ENCODE measurements at regions not wholly inside any gene's neighbourhood (a gene's known extent, or its start where the extent isn't known, plus 50 kb on each side); places are given as distances from the start of the nearest gene placed in this dataset.
"Not testable (repeated sequence)": the region's sequence is repeated elsewhere in the genome, so short reads cannot be mapped to it uniquely, and the experiment has no call there.

GRCh38 chr5:30524428-30524827 is 669.1 kb upstream of the CDH6 start:
- FAIRE-seq = no peak
- no peak for DNase-seq (ENCODE audit: insufficient read length, low spot score)

GRCh38 chr5:30523061-30523460 is 670.4 kb upstream of the CDH6 start:
- DNase-seq (ENCODE audit: insufficient read length, low spot score) (no peak), FAIRE-seq (no peak)

- DNase-seq (ENCODE audit: insufficient read length, low spot score) (peak; percentile 53), FAIRE-seq (peak; percentile 79)
Observed at GRCh38 chr5:30505014-30505886, 688.2 kb upstream of the CDH6 start.

- DNase-seq (ENCODE audit: insufficient read length, low spot score) (peak; percentile 75), FAIRE-seq (no peak)
Observed at GRCh38 chr5:30502277-30502676, 691.2 kb upstream of the CDH6 start.

GRCh38 chr5:30501065-30501464 is 692.4 kb upstream of the CDH6 start:
- FAIRE-seq (peak; percentile 69), DNase-seq (ENCODE audit: insufficient read length, low spot score) (no peak)

- peak; percentile 40 for FAIRE-seq
- DNase-seq (ENCODE audit: insufficient read length, low spot score) = no peak
Observed at GRCh38 chr5:30500513-30500912, 693.0 kb upstream of the CDH6 start.

- no peak for DNase-seq (ENCODE audit: insufficient read length, low spot score)
- FAIRE-seq = no peak
Observed at GRCh38 chr5:30499402-30499801, 694.1 kb upstream of the CDH6 start.

- no peak for FAIRE-seq
- DNase-seq (ENCODE audit: insufficient read length, low spot score) = no peak
Observed at GRCh38 chr5:30498972-30499371, 694.5 kb upstream of the CDH6 start.

- DNase-seq (ENCODE audit: insufficient read length, low spot score); FAIRE-seq: not testable (repeated sequence)
Observed at GRCh38 chr5:30498509-30498908, 695.0 kb upstream of the CDH6 start.

GRCh38 chr5:30494113-30494512 is 699.4 kb upstream of the CDH6 start:
- DNase-seq (ENCODE audit: insufficient read length, low spot score); FAIRE-seq: not testable (repeated sequence)

GRCh38 chr5:30479104-30479503 is 714.4 kb upstream of the CDH6 start:
- DNase-seq (ENCODE audit: insufficient read length, low spot score) (no peak), FAIRE-seq (no peak)

- no peak for DNase-seq (ENCODE audit: insufficient read length, low spot score)
- no peak for FAIRE-seq
Observed at GRCh38 chr5:30475429-30475828, 718.1 kb upstream of the CDH6 start.

- FAIRE-seq = peak; percentile 52
- no peak for DNase-seq (ENCODE audit: insufficient read length, low spot score)
Observed at GRCh38 chr5:30469691-30470090, 723.8 kb upstream of the CDH6 start.

GRCh38 chr5:30458681-30459080 is 734.8 kb upstream of the CDH6 start:
- DNase-seq (ENCODE audit: insufficient read length, low spot score) = no peak
- no peak for FAIRE-seq

GRCh38 chr5:30455484-30455883 is 738.0 kb upstream of the CDH6 start:
- DNase-seq (ENCODE audit: insufficient read length, low spot score); FAIRE-seq: not testable (repeated sequence)

- DNase-seq (ENCODE audit: insufficient read length, low spot score) (no peak), FAIRE-seq (no peak)
Observed at GRCh38 chr5:30453168-30453567, 740.3 kb upstream of the CDH6 start.

- DNase-seq (ENCODE audit: insufficient read length, low spot score) = no peak
- FAIRE-seq = no peak
Observed at GRCh38 chr5:30450153-30450552, 743.3 kb upstream of the CDH6 start.

- no peak for DNase-seq (ENCODE audit: insufficient read length, low spot score)
- FAIRE-seq = no peak
Observed at GRCh38 chr5:30447431-30447830, 746.1 kb upstream of the CDH6 start.

GRCh38 chr5:30446456-30446855 is 747.0 kb upstream of the CDH6 start:
- FAIRE-seq = no peak

GRCh38 chr5:30438785-30439184 is 754.7 kb upstream of the CDH6 start:
- FAIRE-seq (peak; percentile 65), DNase-seq (ENCODE audit: insufficient read length, low spot score) (no peak)

More at GRCh38 chr5:30446456-30446855, 747.0 kb upstream of the CDH6 start:
- no peak for DNase-seq (ENCODE audit: insufficient read length, low spot score)

- DNase-seq (ENCODE audit: insufficient read length, low spot score) (no peak), FAIRE-seq (peak; percentile 74)
Observed at GRCh38 chr5:30436691-30437090, 756.8 kb upstream of the CDH6 start.

GRCh38 chr5:30428866-30429407 is 764.5 kb upstream of the CDH6 start:
- not testable (repeated sequence) for FAIRE-seq; DNase-seq (ENCODE audit: insufficient read length, low spot score)
